Activated naive CD8-positive, alpha-beta T cell treated with anti-CD3 and anti-CD28 coated beads for 36 hours (primary cell): ENCODE measurements at regions not wholly inside any gene's neighbourhood (a gene's known extent, or its start where the extent isn't known, plus 50 kb on each side); places are given as distances from the start of the nearest gene placed in this dataset.

Experiments used
- DNase-seq: peaks from one replicate; pipeline ENCODE4 v3.0.0; 2021
- H3K27ac Mint-ChIP-seq: one replicate; pipeline ENCODE4 v1.8.0; 2022; ENCODE audit warnings: mild to moderate bottlenecking, moderate library complexity, mixed read lengths
- H3K27me3 Mint-ChIP-seq: one replicate; pipeline ENCODE4 v1.8.0; 2022; ENCODE audit warnings: mild to moderate bottlenecking, mixed read lengths
- H3K36me3 Mint-ChIP-seq: one replicate; pipeline ENCODE4 v1.8.0; 2021; ENCODE audit warnings: mild to moderate bottlenecking, mixed read lengths
- H3K4me1 Mint-ChIP-seq: one replicate; pipeline ENCODE4 v1.8.0; 2021; ENCODE audit warnings: mixed read lengths
- H3K4me3 Mint-ChIP-seq: one replicate; pipeline ENCODE4 v1.8.0; 2022; ENCODE audit warnings: mild to moderate bottlenecking, moderate library complexity, mixed read lengths
- H3K9me3 Mint-ChIP-seq: one replicate; pipeline ENCODE4 v1.8.0; 2022; ENCODE audit warnings: mixed read lengths

- Mint-ChIP-seq H3K4me3 (no peak overlapping the region), H3K4me1 (peaks cover 10% of the 10 kb centered on the region), H3K27ac (no peak overlapping the region), H3K9me3 (no peaks in the 10 kb centered on the region), H3K27me3 (no peaks in the 10 kb centered on the region), H3K36me3 (peaks cover 1% of the 10 kb centered on the region)
- DNase-seq, result no peak
Measured at GRCh38 chr10:88045656-88046415, 182.4 kb downstream of the PTEN start.

GRCh38 chr10:88047579-88047978, 184.2 kb downstream of the PTEN start:
- Mint-ChIP-seq H3K4me1 (peaks cover 10% of the 10 kb centered on the region), H3K27me3 (no peaks in the 10 kb centered on the region), H3K27ac (no peak overlapping the region), H3K36me3 (peaks cover 1% of the 10 kb centered on the region), H3K4me3 (no peak overlapping the region), H3K9me3 (no peaks in the 10 kb centered on the region)
- DNase-seq, result no peak

GRCh38 chr10:88048312-88048711, 184.9 kb downstream of the PTEN start:
- H3K4me1 Mint-ChIP-seq, result peaks cover 10% of the 10 kb centered on the region

GRCh38 chr10:88049204-88049603, 185.8 kb downstream of the PTEN start:
- Mint-ChIP-seq H3K4me1 (peaks cover 10% of the 10 kb centered on the region), H3K27me3 (no peaks in the 10 kb centered on the region), H3K4me3 (no peak overlapping the region), H3K36me3 (peaks cover 1% of the 10 kb centered on the region), H3K27ac (no peak overlapping the region), H3K9me3 (no peaks in the 10 kb centered on the region)
- DNase-seq, result no peak

More at GRCh38 chr10:88048312-88048711, 184.9 kb downstream of the PTEN start:
- Mint-ChIP-seq H3K4me3 (no peak overlapping the region), H3K9me3 (no peaks in the 10 kb centered on the region), H3K27me3 (no peaks in the 10 kb centered on the region), H3K36me3 (peaks cover 1% of the 10 kb centered on the region), H3K27ac (no peak overlapping the region)
- DNase-seq, result no peak

- no peak for DNase-seq
- H3K4me1 Mint-ChIP-seq, result peaks cover 17% of the 10 kb centered on the region
Measured at GRCh38 chr10:88057720-88058119, 194.3 kb downstream of the PTEN start.

GRCh38 chr10:88058750-88059149, 195.3 kb downstream of the PTEN start:
- Mint-ChIP-seq H3K4me3 (no peak overlapping the region), H3K27ac (no peak overlapping the region), H3K36me3 (peaks cover 4% of the 10 kb centered on the region), H3K27me3 (no peaks in the 10 kb centered on the region), H3K4me1 (peaks cover 23% of the 10 kb centered on the region), H3K9me3 (peaks cover 5% of the 10 kb centered on the region)
- no peak for DNase-seq

More at GRCh38 chr10:88057720-88058119, 194.3 kb downstream of the PTEN start:
- Mint-ChIP-seq H3K9me3 (peaks cover 5% of the 10 kb centered on the region), H3K27me3 (no peaks in the 10 kb centered on the region), H3K4me3 (no peak overlapping the region), H3K27ac (no peak overlapping the region), H3K36me3 (peaks cover 4% of the 10 kb centered on the region)

GRCh38 chr10:88059190-88059589, 195.8 kb downstream of the PTEN start:
- H3K36me3 Mint-ChIP-seq, result peaks cover 4% of the 10 kb centered on the region
- no peak overlapping the region for H3K27ac Mint-ChIP-seq
- H3K4me3 Mint-ChIP-seq, result no peak overlapping the region
- peaks cover 5% of the 10 kb centered on the region for H3K9me3 Mint-ChIP-seq
- no peaks in the 10 kb centered on the region for H3K27me3 Mint-ChIP-seq
- no peak for DNase-seq
- H3K4me1 Mint-ChIP-seq, result peaks cover 26% of the 10 kb centered on the region

- Mint-ChIP-seq H3K36me3 (peaks cover 4% of the 10 kb centered on the region), H3K9me3 (peaks cover 5% of the 10 kb centered on the region), H3K27me3 (no peaks in the 10 kb centered on the region), H3K27ac (no peak overlapping the region), H3K4me3 (no peak overlapping the region), H3K4me1 (peaks cover 41% of the 10 kb centered on the region)
- no peak for DNase-seq
Measured at GRCh38 chr10:88060762-88061161, 197.3 kb downstream of the PTEN start.

- Mint-ChIP-seq H3K36me3 (peaks cover 7% of the 10 kb centered on the region), H3K4me3 (no peak overlapping the region), H3K9me3 (peaks cover 8% of the 10 kb centered on the region), H3K27me3 (no peaks in the 10 kb centered on the region), H3K27ac (no peak overlapping the region), H3K4me1 (peaks cover 56% of the 10 kb centered on the region)
- DNase-seq, result no peak
Measured at GRCh38 chr10:88062385-88062784, 199.0 kb downstream of the PTEN start.

- H3K4me1 Mint-ChIP-seq, result peaks cover 62% of the 10 kb centered on the region
Measured at GRCh38 chr10:88062798-88063472, 199.5 kb downstream of the PTEN start.

GRCh38 chr10:88063861-88064557, 200.6 kb downstream of the PTEN start:
- DNase-seq, result no peak
- peaks cover 11% of the 10 kb centered on the region for H3K9me3 Mint-ChIP-seq
- H3K27me3 Mint-ChIP-seq, result no peaks in the 10 kb centered on the region
- H3K4me3 Mint-ChIP-seq, result no peak overlapping the region
- no peak overlapping the region for H3K27ac Mint-ChIP-seq
- H3K36me3 Mint-ChIP-seq, result peaks cover 8% of the 10 kb centered on the region
- H3K4me1 Mint-ChIP-seq, result peaks cover 67% of the 10 kb centered on the region

More at GRCh38 chr10:88062798-88063472, 199.5 kb downstream of the PTEN start:
- Mint-ChIP-seq H3K9me3 (peaks cover 11% of the 10 kb centered on the region), H3K27ac (no peak overlapping the region), H3K36me3 (peaks cover 8% of the 10 kb centered on the region), H3K27me3 (no peaks in the 10 kb centered on the region), H3K4me3 (no peak overlapping the region)
- DNase-seq, result no peak

- Mint-ChIP-seq H3K4me1 (peaks cover 71% of the 10 kb centered on the region), H3K36me3 (peaks cover 8% of the 10 kb centered on the region), H3K27ac (no peak overlapping the region), H3K27me3 (no peaks in the 10 kb centered on the region), H3K9me3 (peaks cover 11% of the 10 kb centered on the region), H3K4me3 (no peak overlapping the region)
- no peak for DNase-seq
Measured at GRCh38 chr10:88064608-88065382, 201.4 kb downstream of the PTEN start.

GRCh38 chr10:88065383-88066049, 202.1 kb downstream of the PTEN start:
- H3K27me3 Mint-ChIP-seq, result no peaks in the 10 kb centered on the region
- H3K4me1 Mint-ChIP-seq, result peaks cover 66% of the 10 kb centered on the region
- no peak for DNase-seq
- peaks cover 10% of the 10 kb centered on the region for H3K9me3 Mint-ChIP-seq
- peaks cover 8% of the 10 kb centered on the region for H3K36me3 Mint-ChIP-seq
- H3K27ac Mint-ChIP-seq, result no peak overlapping the region
- H3K4me3 Mint-ChIP-seq, result no peak overlapping the region

- Mint-ChIP-seq H3K36me3 (peaks cover 4% of the 10 kb centered on the region), H3K4me1 (peaks cover 60% of the 10 kb centered on the region), H3K27me3 (no peaks in the 10 kb centered on the region), H3K27ac (no peak overlapping the region), H3K9me3 (peaks cover 5% of the 10 kb centered on the region), H3K4me3 (no peak overlapping the region)
- no peak for DNase-seq
Measured at GRCh38 chr10:88066319-88066718, 202.9 kb downstream of the PTEN start.
